Caco-2 (cell line): ENCODE measurements at regions not wholly inside any gene's neighbourhood (a gene's known extent, or its start where the extent isn't known, plus 50 kb on each side); places are given as distances from the start of the nearest gene placed in this dataset.

Experiments
- BruUV-seq: library from RNA; stranded (reverse); fragments of 400-500 nt; replicated peaks from 2 replicates; lab custom pipeline; 2021; lab: Mats Ljungman, UMichigan
- CTCF ChIA-PET: fragments of 300-600 bp; sonication (Branson Sonifier 250); formaldehyde crosslinking; loops from one replicate; lab custom pipeline; 2022; ENCODE audit warnings: antibody characterized with exemption; lab: Charles Lee
- POLR2A ChIA-PET: fragments of 300-600 bp; sonication (Branson Sonifier 250); formaldehyde crosslinking; loops from one replicate; lab custom pipeline; 2022; ENCODE audit warnings: antibody characterized with exemption; lab: Charles Lee
- DNase-seq, 2 experiments: peaks; one replicate each; pipeline versions ENCODE4 v3.0.0 to v3.0.0-alpha.2; 2020 to 2022
- H3K27me3 ChIP-seq: replicated peaks from 2 replicates; pipeline ENCODE4 v1.6.0; 2011; ENCODE audit warnings: low read length; ENCODE audit not compliant: control insufficient read depth, insufficient read depth
- H3K36me3 ChIP-seq: 2 replicates; pipeline ENCODE4 v1.5.1; 2011; ENCODE audit warnings: low read length; ENCODE audit not compliant: control insufficient read depth, insufficient read depth
- H3K4me1 ChIP-seq: fragments of 250-450 bp; sonication (Bioruptor Pico); 2 replicates; pipeline ENCODE4 v1.5.1; 2020; ENCODE audit warnings: mild to moderate bottlenecking
- H3K4me3 ChIP-seq: 2 replicates; pipeline ENCODE4 v1.5.1; 2011; ENCODE audit warnings: low read depth, mild to moderate bottlenecking, control low read depth, low read length
- H3K9me3 ChIP-seq: fragments of 250-450 bp; sonication (Bioruptor Pico); 2 replicates; pipeline ENCODE4 v1.5.1; 2020; ENCODE audit warnings: mild to moderate bottlenecking, moderate library complexity
- H3K27ac Mint-ChIP-seq: one replicate; pipeline ENCODE4 v1.8.0; 2022; ENCODE audit warnings: mixed read lengths; ENCODE audit not compliant: unreplicated experiment
- H3K27me3 Mint-ChIP-seq: one replicate; pipeline ENCODE4 v1.8.0; 2022; ENCODE audit warnings: mixed read lengths; ENCODE audit not compliant: insufficient read depth, unreplicated experiment
- H3K36me3 Mint-ChIP-seq: one replicate; pipeline ENCODE4 v1.8.0; 2022; ENCODE audit warnings: mild to moderate bottlenecking, mixed read lengths; ENCODE audit not compliant: insufficient read depth, unreplicated experiment
- H3K4me1 Mint-ChIP-seq: one replicate; pipeline ENCODE4 v1.8.0; 2022; ENCODE audit warnings: low read depth, mixed read lengths; ENCODE audit not compliant: unreplicated experiment
- H3K4me3 Mint-ChIP-seq: one replicate; pipeline ENCODE4 v1.8.0; 2022; ENCODE audit warnings: mild to moderate bottlenecking, moderate library complexity, mixed read lengths; ENCODE audit not compliant: unreplicated experiment
- H3K9me3 Mint-ChIP-seq: one replicate; pipeline ENCODE4 v1.8.0; 2022; ENCODE audit warnings: mixed read lengths; ENCODE audit not compliant: unreplicated experiment
- intact Hi-C: fragments of 100-400 bp; cut with micrococcal nuclease; formaldehyde crosslinking; loops from one replicate; pipeline ENCODE4 v1.10.0; 2022; ENCODE audit not compliant: unreplicated experiment
- TF ChIP-seq, protein P1 (sequence below), 2 experiments: fragments of 200-600 bp in 1 of 2; IDR thresholded peaks; 1 replicate in 1 of 2; 2 replicates in 1 of 2; pipeline versions ENCODE4 v1.5.1 to v1.8.0; 2011 to 2022; ENCODE audit warnings: antibody characterized with exemption in 1 of 2, control low read depth in 1 of 2, inconsistent platforms in 1 of 2, low read depth in 1 of 2, low read length in 1 of 2, mild to moderate bottlenecking in 1 of 2, moderate library complexity in 1 of 2; ENCODE audit not compliant: insufficient read depth in 1 of 2, severe bottlenecking in 1 of 2, unreplicated experiment in 1 of 2

DNA sequence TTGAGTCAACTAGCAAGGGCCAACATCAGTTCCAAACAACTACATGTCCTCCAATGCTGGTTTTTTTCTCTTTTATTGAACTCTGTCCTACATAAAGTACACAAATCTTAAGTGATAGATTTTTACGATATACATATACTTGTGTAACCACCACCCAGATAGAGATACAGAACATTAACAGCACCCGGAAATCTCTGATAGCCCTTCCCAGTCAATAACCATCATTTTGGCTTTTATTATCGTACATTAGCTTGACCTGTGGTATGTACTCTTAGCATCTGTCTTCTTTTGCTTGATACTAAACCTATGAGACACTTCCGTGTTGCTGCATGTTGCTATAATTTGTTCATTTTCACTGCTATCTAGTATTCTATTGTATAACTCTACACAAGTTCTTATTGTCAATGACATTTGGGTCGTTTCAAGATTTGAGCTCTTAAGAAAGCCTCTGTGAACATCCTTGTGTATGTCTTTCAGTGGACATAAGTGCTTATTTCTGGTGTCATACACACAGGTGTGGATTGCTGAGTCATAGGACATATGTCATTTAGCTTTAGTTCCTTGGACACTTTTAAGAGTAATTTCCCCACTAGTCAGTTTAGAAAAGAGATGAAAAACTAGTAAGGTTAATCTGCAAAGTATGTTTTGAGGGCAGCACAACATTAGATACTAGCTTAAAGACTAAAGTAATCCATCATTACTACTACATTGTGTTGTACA lies 111.1 kb downstream of the PRLHR start:
- Histone ChIP-seq H3K4me1 (no peaks in the 10 kb centered on the region), H3K9me3 (no peaks in the 10 kb centered on the region), H3K27me3 (no peaks in the 10 kb centered on the region), H3K36me3 (no peaks in the 10 kb centered on the region), H3K4me3 (no peak overlapping the region)
- ChIA-PET POLR2A (no interaction called here), CTCF (interaction anchor here (0.7 kb wide), 1 partner anchor 11 kb away, joined by 3 read pairs; no protein-coding TSS in a partner anchor)
- TF ChIP-seq, protein P1, sequence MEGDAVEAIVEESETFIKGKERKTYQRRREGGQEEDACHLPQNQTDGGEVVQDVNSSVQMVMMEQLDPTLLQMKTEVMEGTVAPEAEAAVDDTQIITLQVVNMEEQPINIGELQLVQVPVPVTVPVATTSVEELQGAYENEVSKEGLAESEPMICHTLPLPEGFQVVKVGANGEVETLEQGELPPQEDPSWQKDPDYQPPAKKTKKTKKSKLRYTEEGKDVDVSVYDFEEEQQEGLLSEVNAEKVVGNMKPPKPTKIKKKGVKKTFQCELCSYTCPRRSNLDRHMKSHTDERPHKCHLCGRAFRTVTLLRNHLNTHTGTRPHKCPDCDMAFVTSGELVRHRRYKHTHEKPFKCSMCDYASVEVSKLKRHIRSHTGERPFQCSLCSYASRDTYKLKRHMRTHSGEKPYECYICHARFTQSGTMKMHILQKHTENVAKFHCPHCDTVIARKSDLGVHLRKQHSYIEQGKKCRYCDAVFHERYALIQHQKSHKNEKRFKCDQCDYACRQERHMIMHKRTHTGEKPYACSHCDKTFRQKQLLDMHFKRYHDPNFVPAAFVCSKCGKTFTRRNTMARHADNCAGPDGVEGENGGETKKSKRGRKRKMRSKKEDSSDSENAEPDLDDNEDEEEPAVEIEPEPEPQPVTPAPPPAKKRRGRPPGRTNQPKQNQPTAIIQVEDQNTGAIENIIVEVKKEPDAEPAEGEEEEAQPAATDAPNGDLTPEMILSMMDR (IDR thresholded peaks at IDR 0.05; ENCODE audit: insufficient read depth in 1 of 2, low read depth in 1 of 2, low read length in 1 of 2, severe bottlenecking in 1 of 2, unreplicated experiment in 1 of 2): no peak
- Mint-ChIP-seq H3K9me3 (peaks cover 22% of the 10 kb centered on the region), H3K36me3 (no peaks in the 10 kb centered on the region), H3K27ac (no peak overlapping the region), H3K4me3 (no peak overlapping the region), H3K27me3 (peaks cover 2% of the 10 kb centered on the region), H3K4me1 (no peaks in the 10 kb centered on the region)
- intact Hi-C loops: no loop called here
- BruUV-seq: no TSS peak
- no peak for DNase-seq

DNA sequence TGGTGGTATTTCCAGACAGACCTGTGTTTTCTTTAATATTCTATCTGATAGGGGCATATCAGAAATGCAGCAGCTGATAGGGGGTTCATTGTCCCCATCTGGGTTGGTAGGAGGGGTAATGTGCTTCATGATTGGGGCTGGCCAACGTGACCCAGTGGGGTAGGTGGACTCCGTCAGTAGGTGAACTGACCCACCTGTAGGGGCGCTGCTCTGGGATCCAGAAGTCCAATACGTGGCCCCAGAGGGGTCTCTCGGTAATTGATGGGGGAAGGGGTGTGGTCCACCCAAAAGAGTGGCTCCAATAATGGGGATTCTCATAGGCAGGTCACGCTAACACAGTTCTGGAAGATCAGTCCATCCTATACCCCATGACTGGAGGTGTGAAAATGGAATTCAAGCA lies 112.0 kb downstream of the PRLHR start:
- H3K27me3 Mint-ChIP-seq: peaks cover 2% of the 10 kb centered on the region
- no peak overlapping the region for H3K27ac Mint-ChIP-seq
- Histone ChIP-seq H3K36me3 (no peaks in the 10 kb centered on the region), H3K9me3 (no peaks in the 10 kb centered on the region), H3K4me3 (no peak overlapping the region), H3K4me1 (no peaks in the 10 kb centered on the region), H3K27me3 (no peaks in the 10 kb centered on the region)
- intact Hi-C loops: no loop called here
- peaks cover 15% of the 10 kb centered on the region for H3K9me3 Mint-ChIP-seq
- TF ChIP-seq, protein P1 (IDR thresholded peaks at IDR 0.05; ENCODE audit: insufficient read depth in 1 of 2, low read depth in 1 of 2, low read length in 1 of 2, severe bottlenecking in 1 of 2, unreplicated experiment in 1 of 2): no peak
- H3K36me3 Mint-ChIP-seq: no peaks in the 10 kb centered on the region
- H3K4me1 Mint-ChIP-seq: no peaks in the 10 kb centered on the region
- DNase-seq: no peak
- POLR2A ChIA-PET: no interaction called here
- CTCF ChIA-PET: no interaction called here
- H3K4me3 Mint-ChIP-seq: no peak overlapping the region
- no TSS peak for BruUV-seq

DNA sequence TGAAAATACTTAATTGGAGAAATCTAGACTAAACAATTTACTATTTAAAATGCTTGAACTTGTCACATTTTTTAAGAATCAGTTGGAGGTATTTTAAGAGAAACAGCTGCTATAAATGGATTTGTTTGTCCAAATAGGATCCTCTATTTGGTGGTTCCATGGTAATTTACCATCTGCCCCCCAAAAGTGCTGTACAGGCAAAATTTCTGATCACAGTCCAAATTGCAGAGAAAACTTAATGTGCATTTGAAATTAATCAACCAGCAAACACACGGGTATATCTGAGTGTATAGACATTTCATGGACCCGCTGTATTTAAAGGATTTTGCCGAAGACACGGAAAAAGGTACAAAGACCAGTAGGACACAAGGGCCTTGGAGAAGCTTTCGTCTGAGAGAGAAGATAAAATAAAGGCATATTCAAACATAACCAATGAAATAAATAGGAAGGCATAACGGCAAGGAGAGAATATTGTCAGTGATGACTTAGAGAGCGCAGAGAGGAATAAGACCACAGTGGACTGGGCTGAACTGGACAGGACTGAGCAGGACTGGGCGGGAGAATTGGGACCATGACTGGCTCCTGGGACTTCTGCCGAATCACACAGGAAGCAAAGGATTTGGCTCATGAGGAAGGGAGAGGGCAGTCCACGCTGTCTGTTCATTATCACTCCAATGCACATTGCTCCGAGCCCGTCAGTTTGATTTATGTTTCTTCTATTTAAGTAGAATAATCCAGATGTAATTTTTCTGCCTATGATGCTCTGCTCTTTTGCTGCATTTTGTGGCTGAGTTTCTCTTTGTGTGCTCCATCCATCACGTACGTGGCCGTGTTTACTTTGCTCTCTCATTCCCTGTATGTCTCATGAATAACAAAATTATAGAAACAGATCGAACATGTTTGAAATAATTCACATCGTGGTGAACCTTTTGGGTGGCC lies 112.8 kb downstream of the PRLHR start:
- Histone ChIP-seq H3K9me3 (no peaks in the 10 kb centered on the region), H3K4me3 (no peak overlapping the region), H3K27me3 (no peaks in the 10 kb centered on the region), H3K4me1 (no peaks in the 10 kb centered on the region), H3K36me3 (no peaks in the 10 kb centered on the region)
- POLR2A ChIA-PET: no interaction called here
- H3K9me3 Mint-ChIP-seq: peaks cover 15% of the 10 kb centered on the region
- H3K4me3 Mint-ChIP-seq: no peak overlapping the region
- BruUV-seq: no TSS peak
- peaks cover 2% of the 10 kb centered on the region for H3K27me3 Mint-ChIP-seq
- CTCF ChIA-PET: no interaction called here
- no peak overlapping the region for H3K27ac Mint-ChIP-seq
- TF ChIP-seq, protein P1 (IDR thresholded peaks at IDR 0.05; ENCODE audit: insufficient read depth in 1 of 2, low read depth in 1 of 2, low read length in 1 of 2, severe bottlenecking in 1 of 2, unreplicated experiment in 1 of 2): no peak
- no peaks in the 10 kb centered on the region for H3K36me3 Mint-ChIP-seq
- intact Hi-C loops: no loop called here
- no peak for DNase-seq
- H3K4me1 Mint-ChIP-seq: no peaks in the 10 kb centered on the region
